H1 (cell line): ENCODE measurements at regions not wholly inside any gene's neighbourhood (a gene's known extent, or its start where the extent isn't known, plus 50 kb on each side); places are given as distances from the start of the nearest gene placed in this dataset.

Experiments used
- CHD7 ChIP-seq: fragments of 300-600 bp; sonication (generic); IDR thresholded peaks from 2 replicates; pipeline ENCODE4 v1.7.1; 2012; ENCODE audit warnings: low read length, moderate library complexity, mild to moderate bottlenecking, inconsistent platforms; ENCODE audit not compliant: insufficient replicate concordance
- E2F6 ChIP-seq: IDR thresholded peaks from 2 replicates; pipeline ENCODE4 v1.6.1; 2012; ENCODE audit warnings: inconsistent platforms
- GABPA ChIP-seq: IDR thresholded peaks from 2 replicates; pipeline ENCODE4 v1.6.1; 2011; ENCODE audit warnings: mild to moderate bottlenecking, low read length, moderate library complexity, borderline replicate concordance; ENCODE audit not compliant: insufficient read depth
- JUND ChIP-seq: IDR thresholded peaks from 2 replicates; pipeline ENCODE4 v1.6.1; 2011; ENCODE audit warnings: mild to moderate bottlenecking, improper control_type of control experiment, low read length
- KDM4A ChIP-seq: IDR thresholded peaks from one replicate; pipeline ENCODE4 v1.7.1; 2012; ENCODE audit warnings: low read depth, mild to moderate bottlenecking, moderate library complexity, low read length, inconsistent platforms; ENCODE audit not compliant: severe bottlenecking
- NANOG ChIP-seq: IDR thresholded peaks from 2 replicates; pipeline ENCODE4 v1.6.1; 2011; ENCODE audit warnings: low read length, low read depth, mild to moderate bottlenecking, inconsistent platforms; ENCODE audit not compliant: insufficient read depth, poor library complexity, severe bottlenecking
- PHF8 ChIP-seq: fragments of 200-600 bp; sonication (generic); conservative IDR thresholded peaks from 2 replicates; pipeline ENCODE4 v1.7.1; 2012; ENCODE audit warnings: low read depth, mild to moderate bottlenecking, inconsistent platforms, low read length, moderate library complexity
- POU5F1 ChIP-seq: IDR thresholded peaks from 2 replicates; pipeline ENCODE4 v1.6.1; 2011; ENCODE audit warnings: low read depth, mild to moderate bottlenecking, low read length, moderate library complexity
- SP2 ChIP-seq: IDR thresholded peaks from 2 replicates; pipeline ENCODE4 v1.6.1; 2012; ENCODE audit warnings: mild to moderate bottlenecking, low read length, inconsistent platforms
- SRF ChIP-seq: IDR thresholded peaks from 2 replicates; pipeline ENCODE4 v1.6.1; 2011; ENCODE audit warnings: mild to moderate bottlenecking, low read depth, low read length, moderate library complexity

- TF ChIP-seq CHD7, result no peak
- TF ChIP-seq POU5F1, result no peak
- TF ChIP-seq JUND, result no peak
- no peak for TF ChIP-seq GABPA
- TF ChIP-seq E2F6, result no peak
- no peak for TF ChIP-seq NANOG
- TF ChIP-seq SP2, result no peak
- TF ChIP-seq PHF8, result no peak
- TF ChIP-seq KDM4A, result no peak
- no peak for TF ChIP-seq SRF
Observed at GRCh38 chr2:145360129-145360790, 840.3 kb upstream of the ZEB2 start (continued).
